SK-N-SH (cell line): ENCODE measurements at regions not wholly inside any gene's neighbourhood (a gene's known extent, or its start where the extent isn't known, plus 50 kb on each side); places are given as distances from the start of the nearest gene placed in this dataset.

Experiments
- CTCF ChIP-seq: fragments of 200-600 bp; sonication (generic); IDR thresholded peaks from 2 replicates; pipeline ENCODE4 v1.6.1; 2017; ENCODE audit warnings: antibody characterized with exemption, mild to moderate bottlenecking, moderate library complexity
- EP300 ChIP-seq, 2 experiments: IDR thresholded peaks; 2 replicates each; pipeline versions ENCODE4 v1.4.0 to v1.6.1; 2012; ENCODE audit warnings: borderline replicate concordance in 1 of 2, low read depth in 1 of 2, low read length in 1 of 2
- GABPA ChIP-seq: IDR thresholded peaks from 2 replicates; pipeline ENCODE4 v1.4.0; 2012; ENCODE audit warnings: low read depth, mild to moderate bottlenecking
- MEF2A ChIP-seq: IDR thresholded peaks from 2 replicates; pipeline ENCODE4 v1.4.0; 2012; ENCODE audit warnings: low read depth, borderline replicate concordance
- RCOR1 ChIP-seq: fragments of 150-350 bp; IDR thresholded peaks from 2 replicates; pipeline ENCODE4 v1.6.1; 2017; ENCODE audit warnings: antibody characterized with exemption, low read length
- TF ChIP-seq, protein P1 (sequence below): IDR thresholded peaks from 2 replicates; pipeline ENCODE4; 2012
- TF ChIP-seq, protein P2 (sequence below): IDR thresholded peaks from 2 replicates; pipeline ENCODE4 v1.4.0; 2012; ENCODE audit warnings: low read depth

GRCh38 chr1:76697361-76697760 is 169.9 kb upstream of the ST6GALNAC5 start:
- TF ChIP-seq CTCF, result no peak
- TF ChIP-seq GABPA, result no peak
- TF ChIP-seq, protein P1, sequence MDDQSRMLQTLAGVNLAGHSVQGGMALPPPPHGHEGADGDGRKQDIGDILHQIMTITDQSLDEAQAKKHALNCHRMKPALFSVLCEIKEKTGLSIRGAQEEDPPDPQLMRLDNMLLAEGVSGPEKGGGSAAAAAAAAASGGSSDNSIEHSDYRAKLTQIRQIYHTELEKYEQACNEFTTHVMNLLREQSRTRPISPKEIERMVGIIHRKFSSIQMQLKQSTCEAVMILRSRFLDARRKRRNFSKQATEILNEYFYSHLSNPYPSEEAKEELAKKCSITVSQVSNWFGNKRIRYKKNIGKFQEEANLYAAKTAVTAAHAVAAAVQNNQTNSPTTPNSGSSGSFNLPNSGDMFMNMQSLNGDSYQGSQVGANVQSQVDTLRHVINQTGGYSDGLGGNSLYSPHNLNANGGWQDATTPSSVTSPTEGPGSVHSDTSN, result no peak
- TF ChIP-seq RCOR1, result no peak
- TF ChIP-seq, protein P2, sequence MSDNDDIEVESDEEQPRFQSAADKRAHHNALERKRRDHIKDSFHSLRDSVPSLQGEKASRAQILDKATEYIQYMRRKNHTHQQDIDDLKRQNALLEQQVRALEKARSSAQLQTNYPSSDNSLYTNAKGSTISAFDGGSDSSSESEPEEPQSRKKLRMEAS, result no peak
- TF ChIP-seq EP300 (IDR thresholded peaks at IDR 0.05; ENCODE audit: borderline replicate concordance in 1 of 2, low read depth in 1 of 2, low read length in 1 of 2), result no peak
- no peak for TF ChIP-seq MEF2A
